Suprapubic skin (tissue), 4 donors: ENCODE measurements at regions not wholly inside any gene's neighbourhood (a gene's known extent, or its start where the extent isn't known, plus 50 kb on each side); places are given as distances from the start of the nearest gene placed in this dataset.

Source experiments
- CTCF ChIP-seq, 2 donors: fragments of 200-600 bp in 1 of 2; fragments of 450-650 bp in 1 of 2; sonication (generic) in 1 of 2; IDR thresholded peaks; one replicate each; pipeline ENCODE4 v1.5.1; 2016 to 2019; ENCODE audit warnings: antibody characterized with exemption in 2 of 2, mild to moderate bottlenecking in 1 of 2, moderate library complexity in 1 of 2
- EP300 ChIP-seq: sonication (generic); formaldehyde crosslinking; IDR thresholded peaks from one replicate; pipeline ENCODE4 v1.6.1; 2017; ENCODE audit warnings: antibody characterized with exemption
- POLR2A ChIP-seq, 2 donors: fragments of 450-650 bp; IDR thresholded peaks; one replicate each; pipeline ENCODE4 v1.6.1; 2017; ENCODE audit warnings: antibody characterized with exemption in 2 of 2, mild to moderate bottlenecking in 2 of 2, moderate library complexity in 2 of 2
- POLR2AphosphoS5 ChIP-seq, 3 donors: sonication (generic); formaldehyde crosslinking; IDR thresholded peaks; one replicate each; pipeline ENCODE4 v1.6.1; 2017; ENCODE audit warnings: antibody characterized with exemption in 3 of 3

GRCh38 chr13:112254061-112254818, 121.9 kb upstream of the SPACA7 start:
- no peak for TF ChIP-seq POLR2A (IDR thresholded peaks at IDR 0.05)
- TF ChIP-seq CTCF (IDR thresholded peaks at IDR 0.05), result no peak
- no peak for TF ChIP-seq EP300
- no peak for TF ChIP-seq POLR2AphosphoS5 (IDR thresholded peaks at IDR 0.05)
